Immature natural killer cell (primary cell): ENCODE measurements at regions not wholly inside any gene's neighbourhood (a gene's known extent, or its start where the extent isn't known, plus 50 kb on each side); places are given as distances from the start of the nearest gene placed in this dataset.

Experiments
- DNase-seq, 3 donors: peaks; one replicate each; pipeline ENCODE4 v3.0.0; 2022; ENCODE audit warnings: mixed read lengths in 1 of 3
- H3K27ac Mint-ChIP-seq, 6 donors: one replicate each; pipeline ENCODE4 v1.8.0; 2020; ENCODE audit warnings: mixed read lengths in 6 of 6, mild to moderate bottlenecking in 5 of 6, inconsistent platforms in 4 of 6, moderate library complexity in 3 of 6
- H3K27me3 Mint-ChIP-seq, 3 donors: one replicate each; pipeline ENCODE4 v1.8.0; 2020 to 2021; ENCODE audit warnings: low read depth in 3 of 3, mild to moderate bottlenecking in 3 of 3, mixed read lengths in 3 of 3, moderate library complexity in 3 of 3, inconsistent platforms in 1 of 3
- H3K36me3 Mint-ChIP-seq, 3 donors: one replicate each; pipeline ENCODE4 v1.8.0; 2020; ENCODE audit warnings: mixed read lengths in 3 of 3, inconsistent platforms in 2 of 3, mild to moderate bottlenecking in 2 of 3
- H3K4me1 Mint-ChIP-seq, 2 donors: one replicate each; pipeline ENCODE4 v1.8.0; 2020; ENCODE audit warnings: inconsistent platforms in 2 of 2, mild to moderate bottlenecking in 2 of 2, mixed read lengths in 2 of 2, moderate library complexity in 1 of 2
- H3K4me3 Mint-ChIP-seq, 5 donors: one replicate each; pipeline ENCODE4 v1.8.0; 2020; ENCODE audit warnings: mild to moderate bottlenecking in 5 of 5, mixed read lengths in 5 of 5, inconsistent platforms in 3 of 5, moderate library complexity in 3 of 5
- H3K9me3 Mint-ChIP-seq, 6 donors: one replicate each; pipeline ENCODE4 v1.8.0; 2020; ENCODE audit warnings: mild to moderate bottlenecking in 6 of 6, mixed read lengths in 6 of 6, inconsistent platforms in 4 of 6, moderate library complexity in 3 of 6

- no peaks in the 10 kb centered on the region for H3K9me3 Mint-ChIP-seq
- no peak overlapping the region for H3K27ac Mint-ChIP-seq
- no peaks in the 10 kb centered on the region for H3K36me3 Mint-ChIP-seq
- no peak overlapping the region for H3K4me3 Mint-ChIP-seq
- no peak for DNase-seq
- H3K4me1 Mint-ChIP-seq: peaks cover 0 to 3% of the 10 kb centered on the region in 2 donors
- H3K27me3 Mint-ChIP-seq: peaks cover 2 to 8% (median 2%) of the 10 kb centered on the region in 3 donors
Observed at GRCh38 chr3:124577494-124578167, 152.6 kb upstream of the UMPS start.

- no peaks in the 10 kb centered on the region for H3K9me3 Mint-ChIP-seq
- peaks cover 2 to 13% (median 5%) of the 10 kb centered on the region in 3 donors for H3K27me3 Mint-ChIP-seq
- peaks cover 6 to 7% of the 10 kb centered on the region in 2 donors for H3K4me1 Mint-ChIP-seq
- no peak overlapping the region for H3K27ac Mint-ChIP-seq
- DNase-seq: no peak
- no peaks in the 10 kb centered on the region for H3K36me3 Mint-ChIP-seq
- no peak overlapping the region for H3K4me3 Mint-ChIP-seq
Observed at GRCh38 chr3:124579641-124580040, 150.6 kb upstream of the UMPS start.

GRCh38 chr3:124582196-124582595, 148.1 kb upstream of the UMPS start:
- no peak for DNase-seq
- H3K36me3 Mint-ChIP-seq: no peaks in the 10 kb centered on the region
- no peak overlapping the region for H3K4me3 Mint-ChIP-seq
- H3K9me3 Mint-ChIP-seq: no peaks in the 10 kb centered on the region
- no peak overlapping the region for H3K27ac Mint-ChIP-seq
- peaks cover 17 to 20% of the 10 kb centered on the region in 2 donors for H3K4me1 Mint-ChIP-seq
- peaks cover 4 to 21% (median 11%) of the 10 kb centered on the region in 3 donors for H3K27me3 Mint-ChIP-seq

- no peaks in the 10 kb centered on the region for H3K36me3 Mint-ChIP-seq
- peaks cover 17 to 20% of the 10 kb centered on the region in 2 donors for H3K4me1 Mint-ChIP-seq
- peak overlapping the region in 3 of 5 donors; percentile 56 to 62 (median 59) for H3K4me3 Mint-ChIP-seq
- no peaks in the 10 kb centered on the region for H3K9me3 Mint-ChIP-seq
- no peak for DNase-seq
- no peak overlapping the region for H3K27ac Mint-ChIP-seq
- peaks cover 5 to 21% (median 13%) of the 10 kb centered on the region in 3 donors for H3K27me3 Mint-ChIP-seq
Observed at GRCh38 chr3:124582621-124583395, 147.4 kb upstream of the UMPS start.

- no peaks in the 10 kb centered on the region for H3K9me3 Mint-ChIP-seq
- H3K27me3 Mint-ChIP-seq: peaks cover 5 to 29% (median 16%) of the 10 kb centered on the region in 3 donors
- H3K36me3 Mint-ChIP-seq: peaks cover 0 to 4% (median 0%) of the 10 kb centered on the region in 3 donors
- peaks cover 17 to 20% of the 10 kb centered on the region in 2 donors for H3K4me1 Mint-ChIP-seq
- no peak for DNase-seq
- H3K27ac Mint-ChIP-seq: no peak overlapping the region
- H3K4me3 Mint-ChIP-seq: peak overlapping the region; percentile 59 to 84 (median 62)
Observed at GRCh38 chr3:124584245-124584551, 146.1 kb upstream of the UMPS start.

GRCh38 chr3:124584552-124585391, 145.5 kb upstream of the UMPS start:
- Mint-ChIP-seq H3K4me1 (peaks cover 17 to 20% of the 10 kb centered on the region in 2 donors), H3K9me3 (no peaks in the 10 kb centered on the region), H3K36me3 (peaks cover 0 to 5% (median 0%) of the 10 kb centered on the region in 3 donors), H3K4me3 (peak overlapping the region; percentile 72 to 88 (median 84)), H3K27ac (peak overlapping the region in 3 of 6 donors; percentile 28 to 84 (median 45)), H3K27me3 (peaks cover 5 to 30% (median 17%) of the 10 kb centered on the region in 3 donors)
- DNase-seq: peak; percentile 20 to 29 (median 22)

GRCh38 chr3:124586126-124587052, 143.9 kb upstream of the UMPS start:
- Mint-ChIP-seq H3K9me3 (no peaks in the 10 kb centered on the region), H3K27me3 (peaks cover 6 to 28% (median 21%) of the 10 kb centered on the region in 3 donors), H3K27ac (no peak overlapping the region), H3K4me3 (peak overlapping the region in 1 of 5 donors; percentile 80), H3K36me3 (peaks cover 0 to 5% (median 0%) of the 10 kb centered on the region in 3 donors), H3K4me1 (peaks cover 20 to 21% of the 10 kb centered on the region in 2 donors)
- no peak for DNase-seq

- H3K4me3 Mint-ChIP-seq: no peak overlapping the region
- H3K27me3 Mint-ChIP-seq: peaks cover 6 to 26% (median 21%) of the 10 kb centered on the region in 3 donors
- H3K36me3 Mint-ChIP-seq: peaks cover 0 to 5% (median 0%) of the 10 kb centered on the region in 3 donors
- no peaks in the 10 kb centered on the region for H3K9me3 Mint-ChIP-seq
- peaks cover 25 to 27% of the 10 kb centered on the region in 2 donors for H3K4me1 Mint-ChIP-seq
- no peak overlapping the region for H3K27ac Mint-ChIP-seq
- DNase-seq: no peak
Observed at GRCh38 chr3:124587053-124587408, 143.2 kb upstream of the UMPS start.

GRCh38 chr3:124588036-124588435, 142.2 kb upstream of the UMPS start:
- peaks cover 27% of the 10 kb centered on the region in 2 donors for H3K4me1 Mint-ChIP-seq
- no peak overlapping the region for H3K27ac Mint-ChIP-seq
- DNase-seq: no peak
- H3K27me3 Mint-ChIP-seq: peaks cover 6 to 26% (median 21%) of the 10 kb centered on the region in 3 donors
- H3K9me3 Mint-ChIP-seq: no peaks in the 10 kb centered on the region
- peaks cover 0 to 5% (median 0%) of the 10 kb centered on the region in 3 donors for H3K36me3 Mint-ChIP-seq
- H3K4me3 Mint-ChIP-seq: no peak overlapping the region

- Mint-ChIP-seq H3K4me1 (peaks cover 26 to 29% of the 10 kb centered on the region in 2 donors), H3K27me3 (peaks cover 6 to 29% (median 21%) of the 10 kb centered on the region in 3 donors), H3K27ac (no peak overlapping the region), H3K36me3 (peaks cover 0 to 5% (median 0%) of the 10 kb centered on the region in 3 donors), H3K9me3 (no peaks in the 10 kb centered on the region), H3K4me3 (no peak overlapping the region)
- no peak for DNase-seq
Observed at GRCh38 chr3:124588794-124589193, 141.5 kb upstream of the UMPS start.

GRCh38 chr3:124591699-124592098, 138.6 kb upstream of the UMPS start:
- no peak overlapping the region for H3K4me3 Mint-ChIP-seq
- DNase-seq: no peak

GRCh38 chr3:124592658-124593441, 137.4 kb upstream of the UMPS start:
- H3K4me1 Mint-ChIP-seq: peaks cover 7 to 17% of the 10 kb centered on the region in 2 donors
- peaks cover 0 to 5% (median 0%) of the 10 kb centered on the region in 3 donors for H3K36me3 Mint-ChIP-seq
- no peaks in the 10 kb centered on the region for H3K9me3 Mint-ChIP-seq
- H3K27ac Mint-ChIP-seq: peak overlapping the region in 2 of 6 donors; percentile 31 to 74
- H3K4me3 Mint-ChIP-seq: no peak overlapping the region
- peaks cover 1 to 18% (median 10%) of the 10 kb centered on the region in 3 donors for H3K27me3 Mint-ChIP-seq
- DNase-seq: no peak

More at GRCh38 chr3:124591699-124592098, 138.6 kb upstream of the UMPS start:
- Mint-ChIP-seq H3K27ac (peak overlapping the region in 1 of 6 donors; percentile 58), H3K4me1 (peaks cover 7 to 17% of the 10 kb centered on the region in 2 donors), H3K27me3 (peaks cover 4 to 18% (median 13%) of the 10 kb centered on the region in 3 donors), H3K36me3 (peaks cover 0 to 5% (median 0%) of the 10 kb centered on the region in 3 donors), H3K9me3 (no peaks in the 10 kb centered on the region)
